Upper lobe of left lung (tissue), 4 donors: ENCODE measurements at regions not wholly inside any gene's neighbourhood (a gene's known extent, or its start where the extent isn't known, plus 50 kb on each side); places are given as distances from the start of the nearest gene placed in this dataset.

Experiments
- CTCF ChIP-seq, 6 experiments: fragments of 450-650 bp in 4 of 6; fragments of 200-600 bp in 2 of 6; sonication (generic) in 2 of 6; IDR thresholded peaks; one replicate each; pipeline ENCODE4 v1.5.1; 2016 to 2019; ENCODE audit warnings: antibody characterized with exemption in 6 of 6
- EP300 ChIP-seq, 4 donors: sonication (generic); formaldehyde crosslinking; IDR thresholded peaks; one replicate each; pipeline ENCODE4 v1.5.1; 2017; ENCODE audit warnings: antibody characterized with exemption in 4 of 4, control low read depth in 2 of 4
- POLR2A ChIP-seq, 4 donors: fragments of 450-650 bp; IDR thresholded peaks; one replicate each; pipeline ENCODE4 v1.5.1; 2016 to 2017; ENCODE audit warnings: antibody characterized with exemption in 4 of 4, mild to moderate bottlenecking in 2 of 4
- POLR2AphosphoS5 ChIP-seq, 2 donors: sonication (generic); formaldehyde crosslinking; IDR thresholded peaks; one replicate each; pipeline ENCODE4 v1.5.1; 2017; ENCODE audit warnings: antibody characterized with exemption in 2 of 2

- no peak for TF ChIP-seq POLR2AphosphoS5 (IDR thresholded peaks at IDR 0.05)
- TF ChIP-seq CTCF (IDR thresholded peaks at IDR 0.05), result no peak
- TF ChIP-seq POLR2A (IDR thresholded peaks at IDR 0.05), result no peak
- TF ChIP-seq EP300 (IDR thresholded peaks at IDR 0.05), result no peak
Observed at GRCh38 chr3:94978084-94978483, 915.2 kb downstream of the NSUN3 start.
